ENCODE measurements at regions not wholly inside any gene's neighbourhood (a gene's known extent, or its start where the extent isn't known, plus 50 kb on each side); places are given as distances from the start of the nearest gene placed in this dataset.

DNA sequence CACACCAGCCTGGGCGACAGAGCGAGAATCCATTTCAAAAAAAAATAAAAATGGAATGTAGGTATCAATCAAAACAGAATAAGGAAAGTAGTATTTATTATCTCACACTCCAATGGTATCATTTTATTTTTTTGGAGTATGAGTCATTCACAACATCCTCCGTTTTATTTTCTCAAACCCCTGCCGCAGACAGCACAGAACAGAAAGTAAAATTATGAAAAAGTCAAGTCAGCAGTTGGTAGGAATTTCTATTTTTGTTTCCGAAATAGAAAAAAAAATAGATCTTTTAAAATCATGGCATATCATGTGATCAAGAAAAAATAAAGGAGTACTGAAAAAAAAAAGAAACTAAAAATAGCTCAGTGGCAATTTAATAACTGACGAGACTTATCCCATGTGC lies 490.7 kb upstream of the TENM3 start:
- no peak for ATAC-seq (replicated peaks)
- no peaks in the 10 kb centered on the region for H3K36me3 Mint-ChIP-seq (ENCODE audit: low read depth)
- no peak overlapping the region for H3K4me3 Mint-ChIP-seq
- H3K27me3 Mint-ChIP-seq: no peaks in the 10 kb centered on the region
- H3K9me3 Mint-ChIP-seq: no peaks in the 10 kb centered on the region
- no peaks in the 10 kb centered on the region for H3K4me1 Mint-ChIP-seq
- H3K27ac Mint-ChIP-seq: no peak overlapping the region

DNA sequence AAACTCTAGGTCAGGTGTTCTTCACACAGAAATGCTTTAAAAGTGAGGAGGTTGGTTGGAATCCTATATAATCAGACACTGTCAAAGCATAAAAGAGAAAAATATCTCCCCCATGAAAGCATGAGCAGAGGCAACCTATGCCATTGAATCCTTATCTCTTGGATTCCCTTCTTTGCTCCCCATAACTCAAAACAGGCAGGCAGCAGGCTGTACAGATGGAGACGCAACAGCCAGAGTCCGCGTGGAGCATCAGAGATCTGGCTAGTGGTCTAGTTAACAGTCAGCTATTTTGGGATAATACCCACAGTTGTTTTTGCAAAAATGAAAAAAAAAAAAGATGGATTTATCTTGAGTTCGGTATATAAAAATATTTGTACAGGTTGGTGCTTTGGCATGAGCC lies 490.0 kb upstream of the TENM3 start:
- no peaks in the 10 kb centered on the region for H3K36me3 Mint-ChIP-seq (ENCODE audit: low read depth)
- no peak overlapping the region for H3K4me3 Mint-ChIP-seq
- no peak overlapping the region for H3K27ac Mint-ChIP-seq
- no peaks in the 10 kb centered on the region for H3K4me1 Mint-ChIP-seq
- no peaks in the 10 kb centered on the region for H3K27me3 Mint-ChIP-seq
- no peak for ATAC-seq (replicated peaks)
- no peaks in the 10 kb centered on the region for H3K9me3 Mint-ChIP-seq

DNA sequence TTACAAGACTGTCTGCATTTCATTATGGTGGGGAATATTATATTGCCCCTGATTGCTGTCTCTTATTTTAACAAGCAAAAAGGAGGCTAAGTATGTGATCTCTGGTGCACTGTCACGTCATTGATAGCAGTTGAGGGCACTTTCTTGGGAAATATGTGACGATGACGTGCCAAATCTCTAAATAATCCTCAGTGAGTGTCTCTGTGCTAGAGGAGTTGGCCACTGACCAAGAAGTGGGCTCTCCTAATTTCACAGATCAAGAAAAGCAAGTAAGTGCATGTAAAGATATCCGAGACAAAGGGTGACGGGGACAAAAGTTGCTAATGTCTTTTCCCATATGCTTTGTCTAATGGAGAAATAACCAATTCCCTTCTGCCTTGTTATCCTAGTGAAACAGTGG lies 487.4 kb upstream of the TENM3 start:
- H3K27ac Mint-ChIP-seq: no peak overlapping the region
- H3K9me3 Mint-ChIP-seq: no peaks in the 10 kb centered on the region
- ATAC-seq (replicated peaks): no peak
- H3K4me3 Mint-ChIP-seq: no peak overlapping the region
- no peaks in the 10 kb centered on the region for H3K27me3 Mint-ChIP-seq
- no peaks in the 10 kb centered on the region for H3K36me3 Mint-ChIP-seq (ENCODE audit: low read depth)
- H3K4me1 Mint-ChIP-seq: no peaks in the 10 kb centered on the region

DNA sequence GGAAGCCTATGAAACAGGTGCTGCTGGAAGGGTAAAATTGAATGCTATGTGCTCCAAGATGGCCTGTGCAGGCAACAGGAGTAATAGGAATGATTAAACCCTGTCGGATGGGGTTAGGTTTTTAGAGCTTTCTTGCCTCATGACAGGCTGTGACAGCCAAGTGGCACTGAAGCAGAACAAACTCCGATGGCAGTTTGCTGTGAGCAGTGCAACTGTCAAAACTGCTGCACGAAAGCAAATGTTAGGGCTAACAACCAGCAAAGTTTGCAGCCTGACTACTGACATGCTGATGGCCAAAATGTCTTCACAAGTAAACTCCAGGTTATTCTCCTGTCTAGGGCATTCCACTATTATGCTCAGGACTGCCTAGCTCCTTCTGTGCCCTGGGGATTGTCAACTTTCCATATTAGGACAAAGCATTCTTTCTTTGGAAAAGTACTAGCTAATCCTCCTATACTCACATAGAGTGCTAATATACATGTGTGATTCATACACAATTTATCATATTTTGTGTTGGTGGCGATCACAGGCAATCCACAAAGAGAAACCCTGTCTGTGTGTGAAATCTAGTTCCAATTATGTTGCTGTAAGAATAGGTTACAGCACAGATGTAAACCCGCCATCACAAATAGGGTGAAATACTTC lies 486.6 kb upstream of the TENM3 start:
- no peaks in the 10 kb centered on the region for H3K4me1 Mint-ChIP-seq

DNA sequence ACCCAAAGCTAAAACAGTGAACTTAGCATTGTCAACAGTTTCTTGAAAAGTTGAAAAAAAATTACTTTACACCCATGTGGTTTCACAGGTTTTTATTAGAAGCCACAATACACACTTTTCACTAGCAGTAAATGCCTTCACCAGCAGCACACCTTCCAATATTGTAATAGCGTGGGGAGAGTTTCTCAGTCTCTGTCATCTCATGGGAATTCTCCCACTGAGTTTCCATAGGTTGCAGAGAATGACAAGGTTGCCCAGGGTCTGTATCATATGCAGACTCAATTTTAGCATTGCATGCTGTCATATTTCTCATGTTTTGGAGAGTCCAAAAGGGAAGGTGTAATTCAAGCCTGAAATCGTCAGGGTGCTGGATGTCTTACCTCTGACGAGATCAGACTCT lies 486.1 kb upstream of the TENM3 start:
- Mint-ChIP-seq H3K4me3 (no peak overlapping the region), H3K27ac (no peak overlapping the region), H3K9me3 (no peaks in the 10 kb centered on the region), H3K36me3 (ENCODE audit: low read depth) (no peaks in the 10 kb centered on the region), H3K4me1 (no peaks in the 10 kb centered on the region), H3K27me3 (no peaks in the 10 kb centered on the region)
- ATAC-seq (replicated peaks): no peak

More for the DNA sequence above, 486.6 kb upstream of the TENM3 start:
- no peaks in the 10 kb centered on the region for H3K27me3 Mint-ChIP-seq
- H3K27ac Mint-ChIP-seq: no peak overlapping the region
- H3K36me3 Mint-ChIP-seq (ENCODE audit: low read depth): no peaks in the 10 kb centered on the region
- H3K9me3 Mint-ChIP-seq: no peaks in the 10 kb centered on the region
- ATAC-seq (replicated peaks): no peak
- no peak overlapping the region for H3K4me3 Mint-ChIP-seq

DNA sequence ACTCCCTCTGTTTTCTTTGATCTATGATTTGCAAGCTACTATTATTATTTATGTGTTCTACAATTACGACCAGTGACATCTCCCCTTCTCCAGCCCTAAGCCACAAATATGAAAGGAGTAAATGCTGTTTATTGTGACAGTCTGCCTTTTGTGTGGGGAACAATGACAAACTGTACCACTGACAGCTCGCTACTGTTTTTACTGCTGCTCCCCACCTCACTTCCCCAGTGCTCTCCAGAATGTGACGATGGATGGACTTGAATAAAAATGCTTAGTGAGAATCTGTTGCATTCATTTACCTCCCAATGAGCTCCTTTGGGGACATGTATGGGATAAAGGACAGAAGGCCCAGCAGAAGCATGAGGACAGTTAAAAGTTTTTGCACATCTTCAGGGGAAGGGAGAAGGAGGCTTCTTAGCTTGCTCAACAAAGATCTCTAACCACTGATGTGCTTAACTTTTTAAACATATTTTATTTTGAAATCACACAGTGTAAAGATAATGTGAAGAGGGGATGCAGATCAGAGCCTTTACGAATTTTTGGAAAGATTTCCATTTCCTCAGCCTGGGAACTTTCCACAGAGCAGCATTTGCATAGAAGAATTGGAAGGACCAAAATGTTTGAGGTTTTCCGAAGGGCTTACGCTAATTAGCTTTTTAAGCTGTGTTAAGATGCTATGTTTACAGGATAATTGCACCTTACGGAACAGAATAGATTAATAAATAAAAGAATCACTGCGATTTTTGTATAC lies 485.1 kb upstream of the TENM3 start:
- H3K27me3 Mint-ChIP-seq: no peaks in the 10 kb centered on the region
- no peak overlapping the region for H3K27ac Mint-ChIP-seq
- no peaks in the 10 kb centered on the region for H3K4me1 Mint-ChIP-seq
- ATAC-seq (replicated peaks): no peak
- no peaks in the 10 kb centered on the region for H3K36me3 Mint-ChIP-seq (ENCODE audit: low read depth)
- H3K9me3 Mint-ChIP-seq: no peaks in the 10 kb centered on the region
- no peak overlapping the region for H3K4me3 Mint-ChIP-seq

DNA sequence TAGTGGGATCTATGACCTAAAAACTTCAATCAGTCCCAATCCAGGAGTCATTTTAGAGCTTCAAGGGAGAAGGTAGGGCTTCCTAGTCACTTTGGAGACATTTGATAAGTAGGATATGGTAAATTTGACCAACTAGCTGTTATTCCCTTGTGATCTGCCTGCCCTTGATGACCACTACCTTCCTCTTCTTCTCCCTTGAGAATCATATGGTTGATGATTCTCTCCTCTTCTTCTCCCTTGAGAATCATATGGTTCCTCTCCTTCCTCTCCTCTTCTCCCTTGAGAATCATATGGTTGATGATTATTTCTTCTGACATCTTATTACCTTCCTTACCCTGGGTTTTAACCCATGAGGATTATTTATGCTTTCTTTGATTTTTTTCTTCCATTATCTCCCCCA lies 482.6 kb upstream of the TENM3 start:
- H3K4me1 Mint-ChIP-seq: no peaks in the 10 kb centered on the region
- no peaks in the 10 kb centered on the region for H3K9me3 Mint-ChIP-seq
- H3K27me3 Mint-ChIP-seq: no peaks in the 10 kb centered on the region
- no peak overlapping the region for H3K4me3 Mint-ChIP-seq
- no peak for ATAC-seq (replicated peaks)
- H3K27ac Mint-ChIP-seq: no peak overlapping the region
- no peaks in the 10 kb centered on the region for H3K36me3 Mint-ChIP-seq (ENCODE audit: low read depth)

DNA sequence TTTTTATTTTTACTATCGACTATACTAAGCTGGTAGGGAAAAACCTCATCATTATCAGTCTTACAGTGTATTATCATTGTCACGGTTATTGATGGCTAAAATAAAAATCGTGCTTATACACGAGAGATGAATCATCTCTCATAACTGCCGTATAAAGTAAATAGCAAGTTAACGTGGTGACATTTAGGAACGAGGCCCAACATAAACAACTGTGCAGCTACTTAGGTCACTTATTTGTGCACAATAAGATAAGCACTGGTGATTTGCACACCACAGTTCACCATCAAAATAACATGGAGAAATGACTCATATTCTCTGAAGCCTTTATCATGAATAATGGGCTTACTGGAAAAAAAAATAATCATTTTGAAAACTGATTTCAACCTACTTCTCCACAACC lies 482.0 kb upstream of the TENM3 start:
- no peak for ATAC-seq (replicated peaks)
- Mint-ChIP-seq H3K9me3 (peaks cover 3% of the 10 kb centered on the region), H3K27me3 (no peaks in the 10 kb centered on the region), H3K27ac (no peak overlapping the region), H3K36me3 (ENCODE audit: low read depth) (no peaks in the 10 kb centered on the region), H3K4me3 (no peak overlapping the region), H3K4me1 (no peaks in the 10 kb centered on the region)

DNA sequence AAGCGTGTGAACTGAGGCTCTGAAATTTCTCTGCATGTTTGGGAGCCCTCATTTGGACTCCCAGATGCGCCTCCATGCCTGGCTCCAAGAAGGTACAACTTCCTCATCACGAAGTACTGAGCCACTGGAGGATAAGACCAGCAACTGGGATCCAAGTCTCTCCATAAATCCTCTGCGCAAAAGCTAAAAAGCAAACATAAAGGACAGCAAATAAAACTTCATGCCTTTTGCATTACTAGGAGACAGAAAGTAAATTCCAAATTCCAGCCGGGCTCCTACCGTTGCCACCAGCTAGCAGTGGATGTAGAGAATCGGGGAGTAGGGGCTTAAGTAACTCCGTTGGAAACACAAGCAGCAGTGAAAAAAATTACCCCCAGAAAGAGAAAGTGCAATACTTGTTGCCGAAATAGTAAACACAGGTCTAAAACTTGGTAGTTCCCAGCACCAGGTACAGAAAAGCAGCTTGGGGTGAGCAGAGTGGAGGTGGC lies 477.1 kb upstream of the TENM3 start:
- Mint-ChIP-seq H3K27ac (no peak overlapping the region), H3K27me3 (no peaks in the 10 kb centered on the region), H3K4me1 (no peaks in the 10 kb centered on the region), H3K36me3 (ENCODE audit: low read depth) (no peaks in the 10 kb centered on the region), H3K4me3 (no peak overlapping the region), H3K9me3 (peaks cover 3% of the 10 kb centered on the region)
- no peak for ATAC-seq (replicated peaks)

DNA sequence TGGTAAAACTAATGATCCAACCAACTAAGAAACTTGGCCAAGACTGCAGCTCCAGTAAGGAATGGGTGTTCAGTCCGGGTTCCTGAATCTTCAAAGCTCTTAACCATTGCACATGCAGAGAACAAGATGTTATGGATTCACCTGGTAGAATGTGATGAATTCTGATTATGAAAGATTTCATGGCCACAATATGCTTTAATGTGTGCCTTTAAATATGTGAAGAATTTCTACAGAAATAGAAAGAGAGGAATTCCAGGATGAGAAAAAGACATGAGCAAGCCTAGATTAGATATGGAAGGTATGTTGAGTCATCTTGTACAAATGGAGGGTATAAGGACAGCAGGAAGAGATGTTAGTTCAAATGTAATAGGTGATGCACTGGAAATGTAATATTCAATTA lies 472.2 kb upstream of the TENM3 start:
- no peaks in the 10 kb centered on the region for H3K27me3 Mint-ChIP-seq
- no peak overlapping the region for H3K27ac Mint-ChIP-seq

DNA sequence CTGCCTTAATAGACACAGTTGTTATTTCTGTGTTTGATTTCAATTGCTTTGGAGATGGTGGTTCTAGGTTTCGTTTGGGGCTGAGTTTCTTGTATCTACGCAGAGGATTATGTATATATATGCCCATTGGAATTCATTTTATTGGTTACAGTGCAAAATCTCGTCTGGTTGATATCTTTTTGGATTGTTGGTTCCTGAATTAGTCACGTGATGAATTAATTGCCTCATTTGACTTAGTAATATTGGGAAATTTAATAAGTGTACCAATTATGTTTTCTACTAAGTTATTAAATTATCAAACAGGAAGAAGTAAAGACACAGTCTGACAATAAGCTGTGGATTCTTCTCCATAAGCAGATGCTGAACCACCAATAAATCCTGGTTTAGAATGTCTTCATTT lies 467.9 kb upstream of the TENM3 start:
- no peaks in the 10 kb centered on the region for H3K27me3 Mint-ChIP-seq
- no peak overlapping the region for H3K4me3 Mint-ChIP-seq
- no peaks in the 10 kb centered on the region for H3K4me1 Mint-ChIP-seq

More for the DNA sequence above, 472.2 kb upstream of the TENM3 start:
- Mint-ChIP-seq H3K4me1 (no peaks in the 10 kb centered on the region), H3K9me3 (no peaks in the 10 kb centered on the region), H3K36me3 (ENCODE audit: low read depth) (no peaks in the 10 kb centered on the region), H3K4me3 (no peak overlapping the region)
- no peak for ATAC-seq (replicated peaks)

DNA sequence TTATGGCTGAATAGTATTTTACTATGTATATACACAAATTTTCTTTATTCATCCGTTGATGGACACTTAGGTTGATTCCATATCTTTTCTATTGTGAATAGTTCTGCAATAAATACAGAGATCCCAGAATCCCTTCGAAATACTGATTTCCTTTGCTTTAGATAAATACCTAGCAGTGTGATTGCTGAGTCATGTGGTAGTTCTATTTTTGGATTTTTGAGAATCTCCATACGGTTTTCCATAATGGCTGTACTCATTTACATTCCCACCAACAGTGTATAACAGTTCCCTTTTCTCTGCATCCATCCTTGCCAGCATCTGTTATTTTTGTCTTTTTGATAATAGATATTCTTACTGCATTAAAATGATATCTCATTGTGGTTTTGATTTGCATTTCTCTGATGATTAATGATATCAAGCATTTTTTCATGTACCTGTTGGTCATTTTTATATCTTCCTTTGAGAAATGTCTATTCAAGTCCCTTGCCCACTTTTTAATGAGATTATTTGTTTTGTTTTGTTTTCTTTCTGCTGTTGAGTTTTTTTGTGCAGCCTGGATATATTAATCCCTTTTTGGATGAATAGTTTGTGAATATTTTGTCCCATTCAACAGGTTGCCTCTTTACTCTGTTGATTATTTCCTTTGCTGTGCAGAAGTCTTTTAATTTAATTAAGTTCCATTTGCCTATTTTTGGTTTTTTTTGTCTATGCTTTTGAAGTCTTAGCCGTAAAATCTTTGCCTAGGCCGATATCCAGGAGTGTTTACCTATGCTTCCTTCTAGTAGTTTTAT lies 466.7 kb upstream of the TENM3 start:
- H3K27ac Mint-ChIP-seq: no peak overlapping the region
- no peak overlapping the region for H3K4me3 Mint-ChIP-seq
- ATAC-seq (replicated peaks): no peak
- peaks cover 4% of the 10 kb centered on the region for H3K9me3 Mint-ChIP-seq
- no peaks in the 10 kb centered on the region for H3K27me3 Mint-ChIP-seq
- no peaks in the 10 kb centered on the region for H3K4me1 Mint-ChIP-seq
- H3K36me3 Mint-ChIP-seq (ENCODE audit: low read depth): no peaks in the 10 kb centered on the region

More for the DNA sequence above, 467.9 kb upstream of the TENM3 start:
- ATAC-seq (replicated peaks): no peak
- no peak overlapping the region for H3K27ac Mint-ChIP-seq
- no peaks in the 10 kb centered on the region for H3K36me3 Mint-ChIP-seq (ENCODE audit: low read depth)
- H3K9me3 Mint-ChIP-seq: peaks cover 4% of the 10 kb centered on the region

DNA sequence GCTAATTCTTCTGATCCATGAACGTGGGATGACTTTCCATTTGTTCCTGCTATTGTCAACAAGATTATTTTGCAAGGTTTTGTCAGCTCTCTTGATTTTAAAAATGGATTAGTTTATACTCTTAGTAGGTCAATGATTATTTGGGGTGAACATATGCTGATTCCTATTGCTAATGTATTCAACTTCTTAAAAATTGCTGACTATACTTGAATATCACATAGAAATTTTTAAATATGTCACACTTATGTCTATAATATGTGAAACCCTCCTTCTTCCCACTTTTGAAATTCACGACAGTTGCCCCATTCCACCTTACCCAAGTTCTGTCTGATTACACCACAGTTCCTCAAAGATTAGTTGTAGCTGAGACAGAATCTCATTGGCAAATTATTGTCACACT lies 465.7 kb upstream of the TENM3 start:
- no peak overlapping the region for H3K4me3 Mint-ChIP-seq
- no peaks in the 10 kb centered on the region for H3K36me3 Mint-ChIP-seq (ENCODE audit: low read depth)
- H3K4me1 Mint-ChIP-seq: no peaks in the 10 kb centered on the region
- no peak for ATAC-seq (replicated peaks)
- no peak overlapping the region for H3K27ac Mint-ChIP-seq
- no peaks in the 10 kb centered on the region for H3K27me3 Mint-ChIP-seq
- peaks cover 6% of the 10 kb centered on the region for H3K9me3 Mint-ChIP-seq

DNA sequence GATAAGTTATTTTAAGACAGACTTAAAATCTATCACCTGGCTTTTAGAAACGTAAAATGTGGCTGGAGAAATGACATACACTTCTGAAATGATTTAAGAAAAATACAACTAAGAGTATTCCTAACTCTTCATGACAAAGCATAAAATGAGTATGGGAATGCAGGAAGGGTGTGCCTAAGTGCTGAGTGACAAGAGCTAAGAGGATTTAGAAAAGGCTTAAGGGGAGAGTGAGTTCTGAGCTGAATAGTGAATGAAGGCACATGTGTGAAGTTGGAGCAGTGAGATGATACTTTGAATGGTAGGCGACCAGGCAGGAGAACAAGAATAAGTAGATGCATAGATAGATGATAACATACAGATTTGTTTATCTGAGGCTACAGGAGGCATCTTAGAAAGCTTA lies 458.3 kb upstream of the TENM3 start:
- no peak overlapping the region for H3K27ac Mint-ChIP-seq
- H3K36me3 Mint-ChIP-seq (ENCODE audit: low read depth): no peaks in the 10 kb centered on the region
- no peak overlapping the region for H3K4me3 Mint-ChIP-seq
- no peaks in the 10 kb centered on the region for H3K4me1 Mint-ChIP-seq
- no peaks in the 10 kb centered on the region for H3K27me3 Mint-ChIP-seq
- peaks cover 7% of the 10 kb centered on the region for H3K9me3 Mint-ChIP-seq
- no peak for ATAC-seq (replicated peaks)

DNA sequence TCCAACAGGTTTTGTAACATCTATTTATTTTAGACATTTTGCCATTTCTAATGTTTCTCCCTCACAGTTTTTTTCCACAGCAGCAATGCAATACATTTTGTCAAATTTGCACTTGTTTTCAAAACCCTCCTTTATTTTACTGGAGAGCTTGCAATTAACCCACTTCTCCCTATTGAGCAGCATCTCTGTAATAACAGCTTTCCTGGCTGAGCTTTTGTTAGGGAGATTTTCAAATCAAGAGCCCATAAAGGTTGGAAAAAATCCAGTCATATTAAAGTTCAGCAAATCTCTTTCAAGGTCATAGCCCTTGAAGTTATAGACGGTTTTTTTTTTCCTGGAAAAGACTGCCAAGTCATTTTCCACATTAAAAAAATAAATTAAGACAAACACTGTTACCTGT lies 450.6 kb upstream of the TENM3 start:
- no peak overlapping the region for H3K4me3 Mint-ChIP-seq
- no peaks in the 10 kb centered on the region for H3K4me1 Mint-ChIP-seq
- H3K9me3 Mint-ChIP-seq: peaks cover 23% of the 10 kb centered on the region
- ATAC-seq (replicated peaks): no peak
- H3K27me3 Mint-ChIP-seq: no peaks in the 10 kb centered on the region
- H3K27ac Mint-ChIP-seq: no peak overlapping the region
- H3K36me3 Mint-ChIP-seq (ENCODE audit: low read depth): no peaks in the 10 kb centered on the region
